Right lobe of liver (tissue), 4 donors: ENCODE measurements at regions not wholly inside any gene's neighbourhood (a gene's known extent, or its start where the extent isn't known, plus 50 kb on each side); places are given as distances from the start of the nearest gene placed in this dataset.
A peak's percentile ranks its signal among the peaks of the same experiment; 100 is the strongest.

ENCODE experiments used
- POLR2A ChIP-seq: fragments of 450-650 bp; IDR thresholded peaks from one replicate; pipeline ENCODE4 v1.6.1; 2017; ENCODE audit warnings: antibody characterized with exemption, mild to moderate bottlenecking
- TF ChIP-seq, protein P1 (sequence below), 4 donors: fragments of 200-600 bp in 3 of 4; fragments of 450-650 bp in 1 of 4; IDR thresholded peaks; one replicate each; pipeline versions ENCODE4 v1.5.1 to v1.8.0; 2016 to 2022; ENCODE audit warnings: antibody characterized with exemption in 4 of 4, mild to moderate bottlenecking in 2 of 4
- donor health status: DM: no; HTN: no; CAD: no.
- donor health status: DM: no; HTN: no; CAD: no.
- donor health status: DM: no; HTN: yes; CAD: no.

DNA sequence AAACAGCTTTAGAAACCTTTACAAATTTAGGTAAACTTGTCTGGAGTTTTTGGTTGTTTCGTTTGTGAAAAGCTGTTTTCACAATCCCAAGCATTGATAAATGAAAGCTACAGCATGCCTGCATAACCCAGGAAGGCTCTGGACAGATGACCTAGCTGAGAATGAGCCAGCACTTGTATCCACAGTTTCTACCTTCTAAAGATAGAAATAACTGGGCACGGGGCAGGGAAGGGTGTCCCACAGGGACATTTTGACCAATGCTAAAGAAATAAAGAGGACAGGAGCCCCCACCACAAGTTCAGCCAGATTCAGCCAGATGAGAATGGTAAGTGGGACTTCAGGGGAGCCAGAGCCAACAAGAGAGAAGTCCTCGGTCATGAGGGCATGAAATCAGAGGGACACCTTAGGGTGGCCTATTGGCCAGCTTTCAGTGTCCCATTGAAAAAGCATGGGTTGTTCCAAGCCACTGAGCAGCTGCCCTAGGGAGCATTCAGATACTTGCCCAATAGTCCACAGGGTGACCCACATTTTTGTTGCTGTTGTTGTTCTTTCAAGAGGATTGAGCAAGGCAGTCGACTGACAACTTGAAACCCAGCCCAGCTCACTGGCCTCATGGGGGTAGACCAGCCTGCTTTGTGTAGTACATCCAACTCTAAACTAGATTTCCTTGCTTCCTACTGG is 140.3 kb upstream of the NUDT4 start:
- TF ChIP-seq POLR2A: no peak
- TF ChIP-seq, protein P1, sequence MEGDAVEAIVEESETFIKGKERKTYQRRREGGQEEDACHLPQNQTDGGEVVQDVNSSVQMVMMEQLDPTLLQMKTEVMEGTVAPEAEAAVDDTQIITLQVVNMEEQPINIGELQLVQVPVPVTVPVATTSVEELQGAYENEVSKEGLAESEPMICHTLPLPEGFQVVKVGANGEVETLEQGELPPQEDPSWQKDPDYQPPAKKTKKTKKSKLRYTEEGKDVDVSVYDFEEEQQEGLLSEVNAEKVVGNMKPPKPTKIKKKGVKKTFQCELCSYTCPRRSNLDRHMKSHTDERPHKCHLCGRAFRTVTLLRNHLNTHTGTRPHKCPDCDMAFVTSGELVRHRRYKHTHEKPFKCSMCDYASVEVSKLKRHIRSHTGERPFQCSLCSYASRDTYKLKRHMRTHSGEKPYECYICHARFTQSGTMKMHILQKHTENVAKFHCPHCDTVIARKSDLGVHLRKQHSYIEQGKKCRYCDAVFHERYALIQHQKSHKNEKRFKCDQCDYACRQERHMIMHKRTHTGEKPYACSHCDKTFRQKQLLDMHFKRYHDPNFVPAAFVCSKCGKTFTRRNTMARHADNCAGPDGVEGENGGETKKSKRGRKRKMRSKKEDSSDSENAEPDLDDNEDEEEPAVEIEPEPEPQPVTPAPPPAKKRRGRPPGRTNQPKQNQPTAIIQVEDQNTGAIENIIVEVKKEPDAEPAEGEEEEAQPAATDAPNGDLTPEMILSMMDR (IDR thresholded peaks at IDR 0.05): peak in 1 of 4 donors; percentile 18
